LNCAP (cell line): ENCODE measurements at regions not wholly inside any gene's neighbourhood (a gene's known extent, or its start where the extent isn't known, plus 50 kb on each side); places are given as distances from the start of the nearest gene placed in this dataset.

Experiments
- TF ChIP-seq, protein P1 (sequence below): fragments of 450-650 bp; IDR thresholded peaks from 2 replicates; pipeline ENCODE4 v1.5.1; 2017; ENCODE audit warnings: mild to moderate bottlenecking

DNA sequence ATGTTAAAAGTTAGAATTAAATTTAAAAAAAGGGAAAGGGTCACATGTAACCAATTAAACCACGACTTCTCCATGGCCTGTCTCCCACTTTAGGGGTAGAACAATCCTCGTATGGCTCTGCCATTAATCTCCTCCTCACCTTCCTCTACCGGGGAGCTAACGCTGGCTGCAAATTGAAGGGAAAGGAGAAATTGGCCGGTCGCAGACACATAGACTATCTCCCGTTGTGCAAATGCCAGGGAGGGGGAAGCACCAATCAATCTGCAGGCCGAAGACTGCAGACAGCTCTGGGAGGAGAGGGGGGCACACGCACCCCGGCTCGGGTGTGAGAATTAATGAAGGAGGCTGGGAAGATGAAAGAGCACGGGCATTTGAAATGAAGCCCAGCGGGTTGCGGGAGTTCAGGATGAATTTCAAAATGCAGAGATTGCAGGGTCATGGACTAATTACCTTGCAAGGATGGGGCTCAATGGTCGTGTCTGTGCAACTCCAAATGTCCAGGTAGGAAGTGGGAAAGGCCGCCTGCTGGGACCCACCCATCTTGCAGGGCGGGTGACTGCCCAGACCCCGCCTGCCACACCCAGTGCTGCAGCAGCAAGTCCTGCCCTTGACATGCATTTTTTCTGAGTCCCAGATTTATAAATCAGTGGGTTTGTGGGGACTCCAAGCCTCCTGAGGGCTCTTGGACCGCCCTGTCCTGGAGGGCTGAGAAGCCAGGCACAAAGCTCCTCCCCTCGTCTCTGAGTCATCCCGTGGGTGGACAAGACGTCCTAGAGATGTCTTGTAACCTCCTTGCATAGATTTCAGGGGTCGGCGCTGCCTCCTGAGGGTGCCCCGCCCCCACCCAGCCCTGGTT, 534.2 kb downstream of the TBC1D22A start:
- TF ChIP-seq, protein P1, sequence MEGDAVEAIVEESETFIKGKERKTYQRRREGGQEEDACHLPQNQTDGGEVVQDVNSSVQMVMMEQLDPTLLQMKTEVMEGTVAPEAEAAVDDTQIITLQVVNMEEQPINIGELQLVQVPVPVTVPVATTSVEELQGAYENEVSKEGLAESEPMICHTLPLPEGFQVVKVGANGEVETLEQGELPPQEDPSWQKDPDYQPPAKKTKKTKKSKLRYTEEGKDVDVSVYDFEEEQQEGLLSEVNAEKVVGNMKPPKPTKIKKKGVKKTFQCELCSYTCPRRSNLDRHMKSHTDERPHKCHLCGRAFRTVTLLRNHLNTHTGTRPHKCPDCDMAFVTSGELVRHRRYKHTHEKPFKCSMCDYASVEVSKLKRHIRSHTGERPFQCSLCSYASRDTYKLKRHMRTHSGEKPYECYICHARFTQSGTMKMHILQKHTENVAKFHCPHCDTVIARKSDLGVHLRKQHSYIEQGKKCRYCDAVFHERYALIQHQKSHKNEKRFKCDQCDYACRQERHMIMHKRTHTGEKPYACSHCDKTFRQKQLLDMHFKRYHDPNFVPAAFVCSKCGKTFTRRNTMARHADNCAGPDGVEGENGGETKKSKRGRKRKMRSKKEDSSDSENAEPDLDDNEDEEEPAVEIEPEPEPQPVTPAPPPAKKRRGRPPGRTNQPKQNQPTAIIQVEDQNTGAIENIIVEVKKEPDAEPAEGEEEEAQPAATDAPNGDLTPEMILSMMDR, result no peak

DNA sequence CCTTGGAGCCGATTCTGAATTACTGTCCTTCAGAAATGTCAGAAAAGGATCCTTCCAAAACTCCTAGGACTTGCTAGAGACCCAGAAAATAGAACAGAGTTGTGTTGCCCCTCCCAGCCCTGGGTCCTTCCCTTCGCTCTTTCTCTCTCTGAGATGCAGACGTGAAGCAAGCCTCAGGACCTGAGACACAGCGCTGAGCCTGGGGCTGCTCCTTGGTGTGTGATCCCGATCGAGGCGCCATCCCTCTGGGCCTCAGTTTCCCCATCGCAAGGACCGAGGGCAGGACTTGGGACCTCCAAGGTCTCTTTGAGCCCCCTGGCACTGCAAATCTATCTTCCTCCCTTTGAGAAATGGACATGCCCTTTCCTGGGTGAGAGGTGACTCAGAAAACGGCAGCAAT, 533.5 kb downstream of the TBC1D22A start:
- TF ChIP-seq, protein P1, result no peak

DNA sequence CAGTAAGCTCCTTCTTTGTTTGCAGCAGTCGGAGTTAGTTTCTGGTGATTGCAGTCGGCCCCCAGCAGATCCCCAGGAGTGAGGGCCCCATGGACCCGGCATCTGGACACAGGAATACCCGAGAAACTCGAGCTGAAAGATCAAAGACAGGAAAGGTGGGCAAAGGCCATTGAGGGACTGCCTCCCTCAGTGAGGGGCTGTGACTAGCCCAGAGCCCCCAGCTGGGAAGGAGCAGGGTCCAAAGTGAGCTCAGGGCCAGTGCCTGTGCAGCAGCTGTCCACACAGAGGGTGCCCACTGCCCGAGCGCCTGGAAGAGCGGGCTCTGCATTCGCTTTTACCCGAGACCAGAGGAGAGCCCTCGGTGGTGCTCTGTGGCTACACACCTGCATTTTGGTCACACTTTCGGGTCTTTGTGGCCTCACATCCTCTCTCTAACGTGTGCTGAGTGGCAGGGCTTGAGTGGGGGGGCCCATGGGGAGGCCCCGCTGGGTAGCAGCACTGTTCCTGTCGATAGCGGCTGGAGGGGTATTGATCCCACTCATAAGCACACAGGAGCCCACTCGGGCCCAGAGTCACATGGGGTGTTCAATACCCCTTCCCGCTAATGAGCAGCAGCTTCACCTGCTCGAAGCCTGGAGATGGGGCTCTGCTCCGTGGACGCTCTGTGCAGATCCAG, 532.9 kb downstream of the TBC1D22A start:
- TF ChIP-seq, protein P1, result no peak

DNA sequence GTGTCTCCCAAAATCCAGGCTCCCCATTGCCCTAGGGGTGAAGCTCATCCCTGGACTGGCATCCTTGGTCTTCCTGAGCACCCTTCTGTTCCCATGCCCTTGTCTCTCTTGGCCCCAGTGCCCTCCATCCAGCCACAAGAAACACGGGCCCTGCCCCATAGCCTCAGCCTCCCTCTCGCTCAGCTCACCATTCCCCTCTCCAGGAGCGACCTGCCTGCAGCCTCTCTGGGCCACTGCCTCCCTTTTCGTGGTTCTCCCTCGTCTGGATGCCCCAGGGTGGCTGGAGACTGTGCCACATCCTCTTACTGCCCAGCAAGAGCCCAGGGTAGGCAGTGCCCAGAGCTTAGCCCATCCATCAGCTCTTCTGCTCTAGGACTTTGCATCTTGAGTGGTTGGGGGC, 532.1 kb downstream of the TBC1D22A start:
- TF ChIP-seq, protein P1, result no peak

DNA sequence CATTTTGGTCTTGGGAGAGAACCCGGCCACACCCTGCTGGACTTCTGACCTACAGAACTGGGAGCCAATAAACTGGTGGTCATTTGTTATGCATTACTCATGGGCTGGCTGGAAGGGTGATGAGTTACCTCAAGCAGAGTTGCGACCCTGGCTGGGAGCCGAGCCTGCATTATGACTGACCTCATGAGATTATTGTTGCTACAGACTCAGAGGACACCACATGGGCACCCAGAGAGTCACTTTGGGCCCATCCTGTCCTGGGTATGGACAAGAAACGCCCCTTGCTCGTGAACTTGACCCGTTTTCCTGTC, 531.7 kb downstream of the TBC1D22A start:
- TF ChIP-seq, protein P1, result no peak

DNA sequence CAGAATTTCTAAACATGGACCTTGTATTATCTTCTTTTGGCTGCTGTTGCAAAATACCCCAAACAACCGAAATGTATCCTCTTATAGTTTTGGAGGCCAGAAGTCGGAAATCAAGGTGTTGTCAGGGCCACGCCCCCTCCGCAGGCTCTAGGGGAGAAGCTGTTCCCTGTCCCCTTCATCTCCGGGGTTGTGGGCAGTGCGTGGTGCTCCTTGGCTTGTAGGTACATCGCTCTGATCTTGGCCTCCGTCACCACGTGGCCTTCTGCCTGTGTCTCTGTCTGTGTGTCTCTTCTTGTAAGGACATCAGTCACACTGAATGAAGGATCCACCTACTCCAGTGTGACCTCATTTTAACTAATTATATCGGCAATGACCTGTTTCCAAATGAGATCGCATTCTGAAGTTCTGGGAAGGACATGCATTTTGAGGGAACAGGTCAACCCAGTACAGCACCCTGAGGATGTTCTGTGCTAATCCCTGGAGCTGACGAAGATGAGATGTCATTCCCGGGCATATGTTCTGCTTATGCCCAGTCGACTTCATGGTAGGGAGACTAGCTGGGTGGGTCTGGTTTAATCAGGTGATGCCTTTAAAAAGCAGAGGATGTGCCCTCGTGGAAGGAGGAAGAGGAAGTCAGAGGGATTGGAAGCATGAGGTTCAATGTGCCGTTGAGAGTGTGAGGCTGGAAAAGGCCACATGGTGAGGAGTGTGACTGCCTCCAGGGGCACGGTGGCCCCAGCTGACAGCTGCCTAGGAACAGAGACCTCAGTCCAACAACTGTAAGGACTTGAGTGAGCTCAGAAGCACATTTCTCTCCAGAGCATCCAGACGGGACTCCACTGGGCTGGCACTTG, 531.1 kb downstream of the TBC1D22A start:
- TF ChIP-seq, protein P1, result no peak

DNA sequence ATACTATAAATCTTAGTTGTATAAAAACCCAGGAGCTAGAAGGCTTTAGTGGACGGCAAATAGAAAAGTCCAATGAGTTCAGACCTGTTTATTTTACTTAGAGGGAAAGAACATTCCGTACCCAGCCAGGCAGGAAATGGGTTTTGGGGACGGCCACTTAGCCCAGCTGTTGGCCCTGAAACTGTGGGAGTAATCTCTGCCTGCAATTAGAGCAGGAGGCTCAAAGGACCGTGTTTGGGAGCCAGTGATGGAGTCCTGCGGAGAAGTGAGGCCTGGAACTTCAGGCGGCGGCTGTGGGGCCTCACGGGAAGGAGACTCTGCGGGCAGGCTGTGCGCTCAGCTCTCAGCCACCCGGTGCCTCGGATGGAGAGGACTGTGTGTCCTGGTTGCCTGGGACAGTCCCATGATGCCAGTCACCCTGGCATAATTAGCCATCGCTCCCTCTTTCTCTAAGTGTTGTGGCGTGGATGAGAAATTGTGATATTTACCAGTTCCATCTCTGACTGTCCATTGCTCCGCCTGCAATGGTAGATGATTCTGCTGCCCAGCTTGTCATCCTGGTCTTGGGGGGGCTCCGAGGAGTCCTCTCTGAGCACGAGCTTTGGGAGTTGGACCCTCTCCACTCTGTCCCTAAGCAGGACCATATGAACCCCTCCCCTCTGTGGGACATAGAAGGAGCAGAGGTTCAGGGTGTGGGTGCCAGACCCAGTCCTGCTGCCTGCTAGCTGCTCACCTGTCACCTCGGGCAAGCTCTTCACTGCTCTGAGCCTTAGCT, 530.3 kb downstream of the TBC1D22A start:
- TF ChIP-seq, protein P1, result no peak
